Esophagus muscularis mucosa (tissue), 4 donors: ENCODE measurements at regions not wholly inside any gene's neighbourhood (a gene's known extent, or its start where the extent isn't known, plus 50 kb on each side); places are given as distances from the start of the nearest gene placed in this dataset.

ENCODE experiments used
- DNase-seq: peaks from one replicate; pipeline ENCODE4 v3.0.0-alpha.2; 2017; ENCODE audit errors: extremely low spot score
- H3K27ac ChIP-seq, 4 donors: fragments of 200-600 bp; sonication (generic); replicated peaks in 1 of 4; 1 replicate in 3 of 4; 2 replicates in 1 of 4; pipeline ENCODE4 v1.5.1; 2016 to 2019; ENCODE audit warnings: mild to moderate bottlenecking in 1 of 4
- H3K27me3 ChIP-seq, 4 donors: fragments of 200-600 bp; sonication (generic); one replicate each; pipeline versions ENCODE4 v1.5.1 to v1.6.0; 2016 to 2019
- H3K36me3 ChIP-seq, 4 donors: fragments of 200-600 bp; sonication (generic); one replicate each; pipeline ENCODE4 v1.5.1; 2016 to 2019
- H3K4me1 ChIP-seq, 4 donors: fragments of 200-600 bp; sonication (generic); one replicate each; pipeline ENCODE4 v1.5.1; 2016 to 2019
- H3K4me3 ChIP-seq, 4 donors: fragments of 200-600 bp; sonication (generic); 1 replicate in 2 of 4; 2 replicates in 2 of 4; pipeline ENCODE4 v1.5.1; 2016 to 2019; ENCODE audit warnings: mild to moderate bottlenecking in 4 of 4, moderate library complexity in 1 of 4
- H3K9me3 ChIP-seq, 4 donors: fragments of 200-600 bp; sonication (generic); 1 replicate in 3 of 4; 2 replicates in 1 of 4; pipeline ENCODE4 v1.5.1; 2016 to 2019
- EP300 ChIP-seq: sonication (generic); formaldehyde crosslinking; IDR thresholded peaks from one replicate; pipeline ENCODE4 v1.6.1; 2017; ENCODE audit warnings: antibody characterized with exemption
- POLR2A ChIP-seq: fragments of 450-650 bp; IDR thresholded peaks from one replicate; pipeline ENCODE4 v1.6.1; 2017; ENCODE audit warnings: antibody characterized with exemption, moderate library complexity, mild to moderate bottlenecking, low read depth
- POLR2AphosphoS5 ChIP-seq, 2 donors: sonication (generic); formaldehyde crosslinking; IDR thresholded peaks; one replicate each; pipeline ENCODE4 v1.6.1; 2017; ENCODE audit warnings: antibody characterized with exemption in 2 of 2
- WGBS: methylation state at CpG from one replicate; pipeline ENCODE4 v1.1.5; 2018; 5-methylcytosine and 5-hydroxymethylcytosine counted together
- intact Hi-C: fragments of 100-400 bp; cut with DNase I; formaldehyde crosslinking; loops from one replicate; pipeline ENCODE4 v1.15.1; 2023
- TF ChIP-seq, protein P1 (sequence below), 3 experiments: fragments of 200-600 bp in 2 of 3; fragments of 450-650 bp in 1 of 3; sonication (generic) in 2 of 3; IDR thresholded peaks; one replicate each; pipeline ENCODE4 v1.5.1; 2017 to 2019; ENCODE audit warnings: antibody characterized with exemption in 3 of 3, mild to moderate bottlenecking in 2 of 3, moderate library complexity in 1 of 3

DNA sequence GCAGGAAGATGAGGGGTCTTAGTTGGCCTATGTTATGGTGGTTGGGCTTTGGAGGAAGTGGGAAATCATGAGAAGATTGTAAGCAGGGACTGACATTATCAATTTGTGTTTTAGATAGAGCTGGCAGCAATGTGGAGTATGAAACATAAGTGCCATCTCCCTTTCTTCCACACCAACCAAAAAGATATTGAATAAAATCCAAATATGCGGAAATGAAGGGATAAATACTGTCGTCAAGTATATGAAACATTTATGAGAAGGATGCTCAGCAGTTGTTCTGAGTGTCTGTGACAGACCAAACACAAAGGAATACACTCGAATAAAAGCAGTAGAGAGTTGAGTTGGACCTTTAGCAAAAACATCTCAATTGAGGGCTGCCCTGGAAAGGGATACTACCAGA, 1090.0 kb upstream of the ZEB2 start:
- H3K9me3 ChIP-seq: no peaks in the 10 kb centered on the region
- H3K27me3 ChIP-seq: no peaks in the 10 kb centered on the region
- TF ChIP-seq, protein P1, sequence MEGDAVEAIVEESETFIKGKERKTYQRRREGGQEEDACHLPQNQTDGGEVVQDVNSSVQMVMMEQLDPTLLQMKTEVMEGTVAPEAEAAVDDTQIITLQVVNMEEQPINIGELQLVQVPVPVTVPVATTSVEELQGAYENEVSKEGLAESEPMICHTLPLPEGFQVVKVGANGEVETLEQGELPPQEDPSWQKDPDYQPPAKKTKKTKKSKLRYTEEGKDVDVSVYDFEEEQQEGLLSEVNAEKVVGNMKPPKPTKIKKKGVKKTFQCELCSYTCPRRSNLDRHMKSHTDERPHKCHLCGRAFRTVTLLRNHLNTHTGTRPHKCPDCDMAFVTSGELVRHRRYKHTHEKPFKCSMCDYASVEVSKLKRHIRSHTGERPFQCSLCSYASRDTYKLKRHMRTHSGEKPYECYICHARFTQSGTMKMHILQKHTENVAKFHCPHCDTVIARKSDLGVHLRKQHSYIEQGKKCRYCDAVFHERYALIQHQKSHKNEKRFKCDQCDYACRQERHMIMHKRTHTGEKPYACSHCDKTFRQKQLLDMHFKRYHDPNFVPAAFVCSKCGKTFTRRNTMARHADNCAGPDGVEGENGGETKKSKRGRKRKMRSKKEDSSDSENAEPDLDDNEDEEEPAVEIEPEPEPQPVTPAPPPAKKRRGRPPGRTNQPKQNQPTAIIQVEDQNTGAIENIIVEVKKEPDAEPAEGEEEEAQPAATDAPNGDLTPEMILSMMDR (IDR thresholded peaks at IDR 0.05): no peak
- no peak for TF ChIP-seq POLR2A
- no peak for TF ChIP-seq EP300
- no peak for TF ChIP-seq POLR2AphosphoS5 (IDR thresholded peaks at IDR 0.05)
- H3K27ac ChIP-seq: no peak overlapping the region
- intact Hi-C loops: no loop called here
- no peak overlapping the region for H3K4me3 ChIP-seq
- DNase-seq: no peak
- no peaks in the 10 kb centered on the region for H3K4me1 ChIP-seq
- WGBS: 93% methylated on average over 3 of the region's 3 CpGs
- no peaks in the 10 kb centered on the region for H3K36me3 ChIP-seq

DNA sequence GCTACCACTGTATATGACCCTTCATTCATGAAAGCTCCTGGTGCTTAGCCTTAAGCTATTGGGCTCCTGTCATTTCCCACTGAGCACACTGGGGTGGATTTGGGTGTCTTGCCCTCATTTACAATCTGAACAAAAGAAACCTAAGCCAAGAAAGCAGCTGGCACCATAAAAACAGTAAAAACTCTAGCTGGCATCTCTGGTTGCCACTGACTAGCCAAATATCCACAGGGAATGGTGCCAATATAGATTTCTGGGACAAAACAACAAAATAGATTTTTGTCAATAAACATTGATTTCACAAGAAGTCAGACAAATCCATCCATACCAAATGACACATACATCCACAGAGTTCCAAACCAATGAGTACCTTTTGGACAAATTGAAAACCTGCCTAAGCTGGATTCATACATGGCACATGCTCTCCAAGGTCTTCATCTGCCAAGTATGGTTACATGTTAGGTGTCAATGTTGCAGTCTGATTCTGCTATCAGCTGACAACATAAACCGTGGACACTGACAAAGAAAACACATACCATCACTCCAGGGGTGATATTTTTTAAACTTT, 1081.5 kb upstream of the ZEB2 start:
- H3K4me1 ChIP-seq: no peaks in the 10 kb centered on the region
- no peaks in the 10 kb centered on the region for H3K9me3 ChIP-seq
- no peak overlapping the region for H3K4me3 ChIP-seq
- no peaks in the 10 kb centered on the region for H3K36me3 ChIP-seq
- intact Hi-C loops: no loop called here
- no peak for DNase-seq
- no peak overlapping the region for H3K27ac ChIP-seq
- 75% methylated on average over 1 of the region's 1 CpG for WGBS
- TF ChIP-seq POLR2AphosphoS5 (IDR thresholded peaks at IDR 0.05): no peak
- TF ChIP-seq, protein P1 (IDR thresholded peaks at IDR 0.05): no peak
- TF ChIP-seq POLR2A: no peak
- no peak for TF ChIP-seq EP300
- H3K27me3 ChIP-seq: no peaks in the 10 kb centered on the region

DNA sequence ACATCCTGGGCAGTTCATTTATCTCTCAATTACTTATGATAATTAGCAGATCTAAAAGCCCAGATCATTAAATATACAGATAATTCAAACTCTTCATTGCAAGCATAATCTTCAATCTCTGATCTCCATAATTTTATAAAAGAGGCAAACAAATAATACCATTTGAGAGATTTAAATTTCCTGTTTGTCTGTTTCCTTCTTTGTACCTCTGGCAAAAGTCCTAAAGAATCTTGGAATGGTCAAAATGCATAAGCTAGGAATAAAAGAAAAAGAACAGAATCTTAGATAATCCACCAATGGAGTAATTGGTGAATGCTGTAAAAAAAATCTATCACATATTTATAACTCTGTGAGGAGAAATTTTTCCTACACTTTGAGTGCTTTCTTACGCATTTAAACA, 1080.9 kb upstream of the ZEB2 start:
- no peak overlapping the region for H3K4me3 ChIP-seq
- H3K9me3 ChIP-seq: no peaks in the 10 kb centered on the region
- H3K27me3 ChIP-seq: no peaks in the 10 kb centered on the region
- TF ChIP-seq POLR2AphosphoS5 (IDR thresholded peaks at IDR 0.05) (no peak), EP300 (no peak), POLR2A (no peak)
- TF ChIP-seq, protein P1 (IDR thresholded peaks at IDR 0.05): no peak
- no peaks in the 10 kb centered on the region for H3K4me1 ChIP-seq
- H3K36me3 ChIP-seq: no peaks in the 10 kb centered on the region
- H3K27ac ChIP-seq: no peak overlapping the region
- WGBS: 83% methylated on average over 1 of the region's 1 CpG
- intact Hi-C loops: no loop called here
- no peak for DNase-seq

DNA sequence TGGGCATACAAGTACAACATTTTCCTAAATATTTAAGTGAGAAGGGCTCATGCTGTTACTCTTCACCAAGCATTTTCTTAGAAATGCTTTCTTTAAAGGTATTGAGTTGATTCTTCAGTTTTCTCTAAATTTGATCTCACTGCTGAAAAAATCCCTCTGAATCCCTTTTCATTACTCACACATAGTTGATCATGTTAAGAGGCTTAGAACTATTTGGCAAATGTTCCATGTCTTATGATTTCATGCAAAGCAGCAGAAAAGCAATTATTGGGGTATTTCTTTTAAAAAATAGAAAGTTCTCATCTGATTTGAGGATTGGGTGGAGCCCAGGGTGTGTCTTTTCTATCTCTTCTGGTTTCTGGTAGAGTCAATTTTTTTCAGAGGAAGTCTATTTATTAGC, 1079.8 kb upstream of the ZEB2 start:
- no peaks in the 10 kb centered on the region for H3K27me3 ChIP-seq
- TF ChIP-seq, protein P1 (IDR thresholded peaks at IDR 0.05): no peak
- no peak for TF ChIP-seq EP300
- TF ChIP-seq POLR2AphosphoS5 (IDR thresholded peaks at IDR 0.05): no peak
- no peak for TF ChIP-seq POLR2A
- intact Hi-C loops: no loop called here

DNA sequence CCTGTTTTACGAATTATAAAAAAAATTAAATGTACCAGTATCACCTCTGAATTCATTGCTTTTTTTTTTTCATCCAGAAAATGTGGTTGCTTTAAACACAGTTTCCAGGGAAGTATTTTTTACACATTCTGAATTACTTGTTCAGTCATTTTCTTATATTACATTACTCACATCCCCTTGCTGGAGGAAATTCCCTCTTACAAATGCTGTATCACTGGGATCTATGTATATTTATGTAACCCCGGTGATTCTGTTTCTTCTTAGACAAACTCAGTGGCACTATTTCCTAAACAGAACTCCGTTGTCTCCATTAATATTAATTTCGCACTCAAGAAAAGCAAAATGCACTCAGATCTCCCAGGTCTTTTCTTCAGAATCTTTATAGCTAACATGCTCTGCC, 1078.5 kb upstream of the ZEB2 start:
- no peaks in the 10 kb centered on the region for H3K27me3 ChIP-seq
- DNase-seq: no peak
- TF ChIP-seq, protein P1 (IDR thresholded peaks at IDR 0.05): no peak
- TF ChIP-seq POLR2AphosphoS5 (IDR thresholded peaks at IDR 0.05): no peak
- TF ChIP-seq EP300: no peak
- WGBS: 61% methylated on average over 4 of the region's 4 CpGs
- no peaks in the 10 kb centered on the region for H3K36me3 ChIP-seq
- intact Hi-C loops: no loop called here
- H3K9me3 ChIP-seq: no peaks in the 10 kb centered on the region
- H3K4me1 ChIP-seq: no peaks in the 10 kb centered on the region
- no peak overlapping the region for H3K27ac ChIP-seq
- H3K4me3 ChIP-seq: no peak overlapping the region

More for the DNA sequence above, 1079.8 kb upstream of the ZEB2 start:
- H3K36me3 ChIP-seq: no peaks in the 10 kb centered on the region
- no peak overlapping the region for H3K27ac ChIP-seq
- no peaks in the 10 kb centered on the region for H3K9me3 ChIP-seq
- no peaks in the 10 kb centered on the region for H3K4me1 ChIP-seq
- H3K4me3 ChIP-seq: no peak overlapping the region
- no peak for DNase-seq
